ENCODE measurements at regions not wholly inside any gene's neighbourhood (a gene's known extent, or its start where the extent isn't known, plus 50 kb on each side); places are given as distances from the start of the nearest gene placed in this dataset.

GRCh38 chr17:70795620-70796019 is 626.3 kb downstream of the KCNJ2 start:
- no peak overlapping the region for H3K9ac ChIP-seq (ENCODE audit: insufficient read length)
- H3K9me3 ChIP-seq (ENCODE audit: low read depth, low read length), result no peaks in the 10 kb centered on the region
- no peak for TF ChIP-seq EZH2 (IDR thresholded peaks at IDR 0.05)
- TF ChIP-seq FOXP2 (optimal IDR thresholded peaks at IDR 0.05; ENCODE audit: control extremely low read depth, extremely low read length, insufficient read depth), result no peak
- no peak for TF ChIP-seq POLR2AphosphoS5 (IDR thresholded peaks at IDR 0.05; ENCODE audit: borderline replicate concordance, low read depth, low read length)
- H3K36me3 ChIP-seq (ENCODE audit: insufficient read depth, low read length), result no peaks in the 10 kb centered on the region
- H3K27ac ChIP-seq, result no peak overlapping the region
- no peak overlapping the region for H3K4me3 ChIP-seq
- DNase-seq (ENCODE audit: low read depth, low spot score), result no peak

- no peaks in the 10 kb centered on the region for H3K36me3 ChIP-seq (ENCODE audit: insufficient read depth, low read length)
- no peak for DNase-seq (ENCODE audit: low read depth, low spot score)
- no peak for TF ChIP-seq FOXP2 (optimal IDR thresholded peaks at IDR 0.05; ENCODE audit: control extremely low read depth, extremely low read length, insufficient read depth)
- TF ChIP-seq EZH2 (IDR thresholded peaks at IDR 0.05), result no peak
- TF ChIP-seq POLR2AphosphoS5 (IDR thresholded peaks at IDR 0.05; ENCODE audit: borderline replicate concordance, low read depth, low read length), result no peak
- H3K27ac ChIP-seq, result no peak overlapping the region
- H3K9me3 ChIP-seq (ENCODE audit: low read depth, low read length), result no peaks in the 10 kb centered on the region
- H3K9ac ChIP-seq (ENCODE audit: insufficient read length), result no peak overlapping the region
- H3K4me3 ChIP-seq, result no peak overlapping the region
These were observed 627.4 kb downstream of the KCNJ2 start for GRCh38 chr17:70796757-70797156.

GRCh38 chr17:70797166-70797565 is 627.8 kb downstream of the KCNJ2 start:
- Histone ChIP-seq H3K36me3 (ENCODE audit: insufficient read depth, low read length) (no peaks in the 10 kb centered on the region), H3K27ac (no peak overlapping the region), H3K9me3 (ENCODE audit: low read depth, low read length) (no peaks in the 10 kb centered on the region), H3K9ac (ENCODE audit: insufficient read length) (no peak overlapping the region), H3K4me3 (no peak overlapping the region)
- no peak for DNase-seq (ENCODE audit: low read depth, low spot score)
- no peak for TF ChIP-seq EZH2 (IDR thresholded peaks at IDR 0.05)

GRCh38 chr17:70804161-70804560 is 634.8 kb downstream of the KCNJ2 start:
- no peaks in the 10 kb centered on the region for H3K36me3 ChIP-seq (ENCODE audit: insufficient read depth, low read length)
- no peak for DNase-seq (ENCODE audit: low read depth, low spot score)
- no peak overlapping the region for H3K4me3 ChIP-seq
- no peaks in the 10 kb centered on the region for H3K9me3 ChIP-seq (ENCODE audit: low read depth, low read length)
- H3K27ac ChIP-seq, result no peak overlapping the region
- no peak overlapping the region for H3K9ac ChIP-seq (ENCODE audit: insufficient read length)
- TF ChIP-seq FOXP2 (optimal IDR thresholded peaks at IDR 0.05; ENCODE audit: control extremely low read depth, extremely low read length, insufficient read depth), result no peak
- TF ChIP-seq POLR2AphosphoS5 (IDR thresholded peaks at IDR 0.05; ENCODE audit: borderline replicate concordance, low read depth, low read length), result no peak
- no peak for TF ChIP-seq EZH2 (IDR thresholded peaks at IDR 0.05)

GRCh38 chr17:70808596-70808995 is 639.3 kb downstream of the KCNJ2 start:
- H3K9ac ChIP-seq (ENCODE audit: insufficient read length), result no peak overlapping the region
- DNase-seq (ENCODE audit: low read depth, low spot score), result no peak

GRCh38 chr17:70810609-70811008 is 641.3 kb downstream of the KCNJ2 start:
- no peak overlapping the region for H3K9ac ChIP-seq (ENCODE audit: insufficient read length)
- TF ChIP-seq EZH2 (IDR thresholded peaks at IDR 0.05) (no peak), POLR2AphosphoS5 (IDR thresholded peaks at IDR 0.05; ENCODE audit: borderline replicate concordance, low read depth, low read length) (no peak), FOXP2 (optimal IDR thresholded peaks at IDR 0.05; ENCODE audit: control extremely low read depth, extremely low read length, insufficient read depth) (no peak)
- no peak overlapping the region for H3K4me3 ChIP-seq
- no peaks in the 10 kb centered on the region for H3K36me3 ChIP-seq (ENCODE audit: insufficient read depth, low read length)
- DNase-seq (ENCODE audit: low read depth, low spot score), result no peak
- H3K9me3 ChIP-seq (ENCODE audit: low read depth, low read length), result no peaks in the 10 kb centered on the region
- no peak overlapping the region for H3K27ac ChIP-seq

More at GRCh38 chr17:70808596-70808995, 639.3 kb downstream of the KCNJ2 start:
- Histone ChIP-seq H3K4me3 (no peak overlapping the region), H3K27ac (no peak overlapping the region), H3K36me3 (ENCODE audit: insufficient read depth, low read length) (no peaks in the 10 kb centered on the region), H3K9me3 (ENCODE audit: low read depth, low read length) (no peaks in the 10 kb centered on the region)
- TF ChIP-seq FOXP2 (optimal IDR thresholded peaks at IDR 0.05; ENCODE audit: control extremely low read depth, extremely low read length, insufficient read depth) (no peak), POLR2AphosphoS5 (IDR thresholded peaks at IDR 0.05; ENCODE audit: borderline replicate concordance, low read depth, low read length) (no peak), EZH2 (IDR thresholded peaks at IDR 0.05) (no peak)

GRCh38 chr17:70813355-70813930 is 644.1 kb downstream of the KCNJ2 start:
- H3K27ac ChIP-seq, result no peak overlapping the region
- no peaks in the 10 kb centered on the region for H3K36me3 ChIP-seq (ENCODE audit: insufficient read depth, low read length)
- TF ChIP-seq POLR2AphosphoS5 (IDR thresholded peaks at IDR 0.05; ENCODE audit: borderline replicate concordance, low read depth, low read length) (no peak), FOXP2 (optimal IDR thresholded peaks at IDR 0.05; ENCODE audit: control extremely low read depth, extremely low read length, insufficient read depth) (no peak), EZH2 (IDR thresholded peaks at IDR 0.05) (no peak)
- H3K9ac ChIP-seq (ENCODE audit: insufficient read length), result no peak overlapping the region
- no peaks in the 10 kb centered on the region for H3K9me3 ChIP-seq (ENCODE audit: low read depth, low read length)
- no peak overlapping the region for H3K4me3 ChIP-seq
- DNase-seq (ENCODE audit: low read depth, low spot score), result no peak

- DNase-seq (ENCODE audit: low read depth, low spot score), result no peak
- Histone ChIP-seq H3K27ac (no peak overlapping the region), H3K9me3 (ENCODE audit: low read depth, low read length) (no peaks in the 10 kb centered on the region), H3K36me3 (ENCODE audit: insufficient read depth, low read length) (no peaks in the 10 kb centered on the region), H3K9ac (ENCODE audit: insufficient read length) (no peak overlapping the region), H3K4me3 (no peak overlapping the region)
- no peak for TF ChIP-seq FOXP2 (optimal IDR thresholded peaks at IDR 0.05; ENCODE audit: control extremely low read depth, extremely low read length, insufficient read depth)
- no peak for TF ChIP-seq EZH2 (IDR thresholded peaks at IDR 0.05)
- TF ChIP-seq POLR2AphosphoS5 (IDR thresholded peaks at IDR 0.05; ENCODE audit: borderline replicate concordance, low read depth, low read length), result no peak
These were observed 649.9 kb downstream of the KCNJ2 start for GRCh38 chr17:70819183-70819582.

- H3K27ac ChIP-seq, result no peak overlapping the region
- no peak for DNase-seq (ENCODE audit: low read depth, low spot score)
- no peak overlapping the region for H3K4me3 ChIP-seq
- TF ChIP-seq FOXP2 (optimal IDR thresholded peaks at IDR 0.05; ENCODE audit: control extremely low read depth, extremely low read length, insufficient read depth) (no peak), EZH2 (IDR thresholded peaks at IDR 0.05) (no peak), POLR2AphosphoS5 (IDR thresholded peaks at IDR 0.05; ENCODE audit: borderline replicate concordance, low read depth, low read length) (no peak)
- H3K9ac ChIP-seq (ENCODE audit: insufficient read length), result no peak overlapping the region
- H3K36me3 ChIP-seq (ENCODE audit: insufficient read depth, low read length), result no peaks in the 10 kb centered on the region
- H3K9me3 ChIP-seq (ENCODE audit: low read depth, low read length), result no peaks in the 10 kb centered on the region
These were observed 650.9 kb downstream of the KCNJ2 start for GRCh38 chr17:70820276-70820675.
